Uterus (tissue), 3 donors: ENCODE measurements at regions not wholly inside any gene's neighbourhood (a gene's known extent, or its start where the extent isn't known, plus 50 kb on each side); places are given as distances from the start of the nearest gene placed in this dataset.

Source experiments
- DNase-seq, 2 donors: peaks; one replicate each; pipeline ENCODE4 v3.0.0-alpha.2; 2019 to 2020
- H3K27ac ChIP-seq, 2 donors: fragments of 200-600 bp; sonication (generic); 1 replicate in 1 of 2; 2 replicates in 1 of 2; pipeline ENCODE4 v1.5.1; 2016 to 2018
- H3K27me3 ChIP-seq, 2 donors: fragments of 200-600 bp; sonication (generic); one replicate each; pipeline ENCODE4 v1.5.1; 2018 to 2019; ENCODE audit warnings: control low read depth in 1 of 2
- H3K36me3 ChIP-seq, 2 donors: fragments of 200-600 bp; sonication (generic); one replicate each; pipeline ENCODE4 v1.5.1; 2019; ENCODE audit warnings: control low read depth in 1 of 2
- H3K4me1 ChIP-seq, 2 donors: fragments of 200-600 bp; sonication (generic); one replicate each; pipeline ENCODE4 v1.5.1; 2018 to 2019; ENCODE audit warnings: control low read depth in 1 of 2
- H3K4me3 ChIP-seq, 2 donors: fragments of 200-600 bp; sonication (generic); 1 replicate in 1 of 2; 2 replicates in 1 of 2; pipeline ENCODE4 v1.5.1; 2018 to 2019; ENCODE audit warnings: mild to moderate bottlenecking in 1 of 2
- H3K9me3 ChIP-seq, 2 donors: fragments of 200-600 bp; sonication (generic); one replicate each; pipeline ENCODE4 v1.5.1; 2019; ENCODE audit warnings: control low read depth in 1 of 2
- CTCF ChIP-seq, 4 experiments: fragments of 200-600 bp in 2 of 4; fragments of 450-650 bp in 2 of 4; sonication (generic) in 2 of 4; IDR thresholded peaks; one replicate each; pipeline ENCODE4 v1.5.1; 2016 to 2019; ENCODE audit warnings: antibody characterized with exemption in 4 of 4, mild to moderate bottlenecking in 2 of 4, moderate library complexity in 1 of 4
- POLR2A ChIP-seq, 2 donors: fragments of 450-650 bp; IDR thresholded peaks; one replicate each; pipeline ENCODE4 v1.6.1; 2016; ENCODE audit warnings: antibody characterized with exemption in 2 of 2, mild to moderate bottlenecking in 1 of 2, moderate library complexity in 1 of 2
- intact Hi-C: fragments of 100-400 bp; cut with DNase I; formaldehyde crosslinking; loops from one replicate; pipeline ENCODE4 v1.15.1; 2023; ENCODE audit warnings: low total_unique reads
- donor health status: DM: yes; HTN: yes; CAD: no.

GRCh38 chr6:98452685-98453084 lies 381.7 kb upstream of the POU3F2 start:
- no peak overlapping the region for H3K4me3 ChIP-seq
- no peaks in the 10 kb centered on the region for H3K4me1 ChIP-seq
- H3K36me3 ChIP-seq: no peaks in the 10 kb centered on the region
- TF ChIP-seq CTCF (IDR thresholded peaks at IDR 0.05) (no peak), POLR2A (IDR thresholded peaks at IDR 0.05) (no peak)
- no peak for DNase-seq
- no peak overlapping the region for H3K27ac ChIP-seq
- no peaks in the 10 kb centered on the region for H3K27me3 ChIP-seq
- intact Hi-C loops: no loop called here
- H3K9me3 ChIP-seq: no peaks in the 10 kb centered on the region

- Histone ChIP-seq H3K36me3 (no peaks in the 10 kb centered on the region), H3K9me3 (no peaks in the 10 kb centered on the region), H3K27ac (no peak overlapping the region), H3K4me3 (no peak overlapping the region), H3K4me1 (no peaks in the 10 kb centered on the region), H3K27me3 (no peaks in the 10 kb centered on the region)
- TF ChIP-seq POLR2A (IDR thresholded peaks at IDR 0.05) (no peak), CTCF (IDR thresholded peaks at IDR 0.05) (no peak)
- intact Hi-C loops: no loop called here
- DNase-seq: no peak
Measured at GRCh38 chr6:98454809-98455322, 379.5 kb upstream of the POU3F2 start.

GRCh38 chr6:98458708-98459107 lies 375.7 kb upstream of the POU3F2 start:
- no peak overlapping the region for H3K4me3 ChIP-seq
- TF ChIP-seq POLR2A (IDR thresholded peaks at IDR 0.05) (no peak), CTCF (IDR thresholded peaks at IDR 0.05) (no peak)
- DNase-seq: no peak
- H3K27ac ChIP-seq: no peak overlapping the region
- H3K36me3 ChIP-seq: no peaks in the 10 kb centered on the region
- no peaks in the 10 kb centered on the region for H3K27me3 ChIP-seq
- intact Hi-C loops: no loop called here
- H3K4me1 ChIP-seq: no peaks in the 10 kb centered on the region
- no peaks in the 10 kb centered on the region for H3K9me3 ChIP-seq

GRCh38 chr6:98463038-98464000 lies 371.1 kb upstream of the POU3F2 start:
- no peaks in the 10 kb centered on the region for H3K4me1 ChIP-seq
- H3K4me3 ChIP-seq: no peak overlapping the region
- no peak for DNase-seq
- H3K9me3 ChIP-seq: no peaks in the 10 kb centered on the region
- no peak overlapping the region for H3K27ac ChIP-seq
- no peaks in the 10 kb centered on the region for H3K36me3 ChIP-seq
- TF ChIP-seq CTCF (IDR thresholded peaks at IDR 0.05) (no peak), POLR2A (IDR thresholded peaks at IDR 0.05) (no peak)
- intact Hi-C loops: no loop called here
- no peaks in the 10 kb centered on the region for H3K27me3 ChIP-seq

GRCh38 chr6:98467091-98467490 lies 367.3 kb upstream of the POU3F2 start:
- H3K27me3 ChIP-seq: no peaks in the 10 kb centered on the region
- no peaks in the 10 kb centered on the region for H3K9me3 ChIP-seq
- no peak for DNase-seq
- H3K4me3 ChIP-seq: no peak overlapping the region
- no peak overlapping the region for H3K27ac ChIP-seq
- intact Hi-C loops: no loop called here
- no peaks in the 10 kb centered on the region for H3K36me3 ChIP-seq
- TF ChIP-seq POLR2A (IDR thresholded peaks at IDR 0.05) (no peak), CTCF (IDR thresholded peaks at IDR 0.05) (no peak)
- no peaks in the 10 kb centered on the region for H3K4me1 ChIP-seq
